ENCODE measurements at regions not wholly inside any gene's neighbourhood (a gene's known extent, or its start where the extent isn't known, plus 50 kb on each side); places are given as distances from the start of the nearest gene placed in this dataset.

DNA sequence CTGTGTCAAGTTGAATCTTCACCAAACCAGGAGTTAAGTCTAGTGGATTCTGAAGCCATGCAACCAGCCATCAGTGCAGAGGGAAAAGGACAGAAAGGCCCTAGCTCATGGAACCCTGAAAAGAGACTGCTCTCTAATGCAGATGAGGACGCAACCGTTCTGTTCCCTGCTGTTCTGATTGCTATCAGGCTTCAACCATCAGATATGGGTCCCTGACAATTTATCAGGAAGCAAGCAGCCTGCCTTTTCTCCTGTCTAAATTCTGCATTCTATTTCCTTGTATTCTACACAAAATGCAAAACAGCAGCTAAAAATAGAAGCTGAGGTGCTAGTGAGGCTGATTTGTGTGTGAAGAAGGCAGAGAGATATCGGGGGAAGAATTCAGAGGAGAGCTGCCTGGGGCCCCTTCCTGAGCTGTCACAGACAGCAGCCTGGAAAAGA, 68.4 kb upstream of the RTN4 start:
- Histone ChIP-seq H3K9me3 (replicated peaks in 1 of 2; ENCODE audit: control insufficient read depth in 1 of 2, insufficient read depth in 1 of 2, low read length in 2 of 2) (no peaks in the 10 kb centered on the region), H3K27ac (ENCODE audit: low read depth in 1 of 2, low read length in 2 of 2) (no peak overlapping the region), H3K27me3 (ENCODE audit: control insufficient read depth in 2 of 2, insufficient read depth in 2 of 2, low read length in 2 of 2) (no peaks in the 10 kb centered on the region), H3K4me3 (replicated peaks in 1 of 3; ENCODE audit: low read depth in 2 of 3, low read length in 3 of 3) (no peak overlapping the region), H3K4me1 (ENCODE audit: control insufficient read depth in 1 of 2, insufficient read depth in 2 of 2, low read length in 2 of 2) (peaks cover 61 to 66% of the 10 kb centered on the region in 2 donors), H4K20me1 (ENCODE audit: insufficient read depth, low read length) (no peaks in the 10 kb centered on the region), H3K4me2 (replicated peaks; ENCODE audit: extremely low read depth, low read length, poor library complexity, severe bottlenecking) (peak overlapping the region; percentile 4), H3K9ac (ENCODE audit: insufficient read depth, low read length, poor library complexity, severe bottlenecking) (no peak overlapping the region), H3K79me2 (ENCODE audit: insufficient read depth, low read length) (peaks cover 4% of the 10 kb centered on the region), H3K36me3 (replicated peaks in 1 of 2; ENCODE audit: control insufficient read depth in 1 of 2, insufficient read depth in 2 of 2, low read length in 2 of 2) (no peaks in the 10 kb centered on the region), H2AFZ (ENCODE audit: insufficient read depth, low read depth, low read length, poor library complexity, severe bottlenecking) (peak overlapping the region; percentile 46)
- no peaks in the 10 kb centered on the region for H3K9me3 Mint-ChIP-seq
- TF ChIP-seq, protein P1, sequence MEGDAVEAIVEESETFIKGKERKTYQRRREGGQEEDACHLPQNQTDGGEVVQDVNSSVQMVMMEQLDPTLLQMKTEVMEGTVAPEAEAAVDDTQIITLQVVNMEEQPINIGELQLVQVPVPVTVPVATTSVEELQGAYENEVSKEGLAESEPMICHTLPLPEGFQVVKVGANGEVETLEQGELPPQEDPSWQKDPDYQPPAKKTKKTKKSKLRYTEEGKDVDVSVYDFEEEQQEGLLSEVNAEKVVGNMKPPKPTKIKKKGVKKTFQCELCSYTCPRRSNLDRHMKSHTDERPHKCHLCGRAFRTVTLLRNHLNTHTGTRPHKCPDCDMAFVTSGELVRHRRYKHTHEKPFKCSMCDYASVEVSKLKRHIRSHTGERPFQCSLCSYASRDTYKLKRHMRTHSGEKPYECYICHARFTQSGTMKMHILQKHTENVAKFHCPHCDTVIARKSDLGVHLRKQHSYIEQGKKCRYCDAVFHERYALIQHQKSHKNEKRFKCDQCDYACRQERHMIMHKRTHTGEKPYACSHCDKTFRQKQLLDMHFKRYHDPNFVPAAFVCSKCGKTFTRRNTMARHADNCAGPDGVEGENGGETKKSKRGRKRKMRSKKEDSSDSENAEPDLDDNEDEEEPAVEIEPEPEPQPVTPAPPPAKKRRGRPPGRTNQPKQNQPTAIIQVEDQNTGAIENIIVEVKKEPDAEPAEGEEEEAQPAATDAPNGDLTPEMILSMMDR (IDR thresholded peaks at IDR 0.05): no peak
- intact Hi-C loops (cut with micrococcal nuclease): loop anchor here in 1 of 2 donors (10.0 kb wide), 2 partner anchors 46 to 64 kb away; partner anchors contain the start of gene RTN4
- no peaks in the 10 kb centered on the region for H3K36me3 Mint-ChIP-seq
- H3K27ac Mint-ChIP-seq: peak overlapping the region in 4 of 7 donors; percentile 32 to 75 (median 52)
- DNase-seq: no peak
- H3K4me3 Mint-ChIP-seq: peak overlapping the region in 1 of 2 donors; percentile 15
- H3K4me1 Mint-ChIP-seq: peaks cover 62% of the 10 kb centered on the region
- H3K27me3 Mint-ChIP-seq (ENCODE audit: low read depth in 3 of 3): peaks cover 0 to 6% (median 1%) of the 10 kb centered on the region in 3 donors
- WGBS (ENCODE audit: insufficient coverage): 0% methylated on average over 3 of the region's 3 CpGs

DNA sequence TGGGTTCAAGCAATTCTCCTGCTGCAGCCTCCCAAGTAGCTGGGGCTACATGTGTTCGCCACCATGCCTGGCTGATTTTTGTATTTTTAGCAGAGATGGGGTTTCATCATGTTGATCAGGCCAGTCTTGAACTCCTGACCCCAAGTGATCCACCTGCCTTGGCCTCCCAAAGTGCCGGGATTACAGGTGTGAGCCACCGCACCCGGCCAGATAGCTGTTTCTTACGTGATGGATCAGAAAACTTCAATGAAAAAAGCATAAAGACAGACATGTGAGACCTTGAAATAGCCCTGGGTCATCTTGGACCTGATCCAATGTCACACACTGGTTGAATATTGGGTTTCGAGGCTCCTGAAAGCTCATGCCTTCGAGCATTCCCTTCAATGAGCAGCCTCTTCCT, 66.7 kb upstream of the RTN4 start:
- Mint-ChIP-seq H3K9me3 (no peaks in the 10 kb centered on the region), H3K4me1 (peaks cover 72% of the 10 kb centered on the region), H3K27ac (peak overlapping the region in 1 of 7 donors; percentile 13), H3K4me3 (no peak overlapping the region), H3K27me3 (ENCODE audit: low read depth in 3 of 3) (peaks cover 0 to 6% (median 1%) of the 10 kb centered on the region in 3 donors), H3K36me3 (no peaks in the 10 kb centered on the region)
- peaks cover 9% of the 10 kb centered on the region for H3K79me2 ChIP-seq (ENCODE audit: insufficient read depth, low read length)
- H3K27ac ChIP-seq (ENCODE audit: low read depth in 1 of 2, low read length in 2 of 2): no peak overlapping the region
- peaks cover 69 to 74% of the 10 kb centered on the region in 2 donors for H3K4me1 ChIP-seq (ENCODE audit: control insufficient read depth in 1 of 2, insufficient read depth in 2 of 2, low read length in 2 of 2)
- intact Hi-C loops (cut with micrococcal nuclease): loop anchor here in 1 of 2 donors (10.0 kb wide), 2 partner anchors 48 to 62 kb away; partner anchors contain the start of gene RTN4
- no peak overlapping the region for H3K9ac ChIP-seq (ENCODE audit: insufficient read depth, low read length, poor library complexity, severe bottlenecking)
- H3K9me3 ChIP-seq (replicated peaks in 1 of 2; ENCODE audit: control insufficient read depth in 1 of 2, insufficient read depth in 1 of 2, low read length in 2 of 2): no peaks in the 10 kb centered on the region
- no peaks in the 10 kb centered on the region for H3K27me3 ChIP-seq (ENCODE audit: control insufficient read depth in 2 of 2, insufficient read depth in 2 of 2, low read length in 2 of 2)
- WGBS (ENCODE audit: insufficient coverage): 92% methylated on average over 5 of the region's 7 CpGs
- no peaks in the 10 kb centered on the region for H4K20me1 ChIP-seq (ENCODE audit: insufficient read depth, low read length)
- no peaks in the 10 kb centered on the region for H3K36me3 ChIP-seq (replicated peaks in 1 of 2; ENCODE audit: control insufficient read depth in 1 of 2, insufficient read depth in 2 of 2, low read length in 2 of 2)
- TF ChIP-seq, protein P1 (IDR thresholded peaks at IDR 0.05): no peak
- no peak overlapping the region for H3K4me3 ChIP-seq (replicated peaks in 1 of 3; ENCODE audit: low read depth in 2 of 3, low read length in 3 of 3)
- H2AFZ ChIP-seq (ENCODE audit: insufficient read depth, low read depth, low read length, poor library complexity, severe bottlenecking): no peak overlapping the region
- no peak for DNase-seq
- no peak overlapping the region for H3K4me2 ChIP-seq (replicated peaks; ENCODE audit: extremely low read depth, low read length, poor library complexity, severe bottlenecking)
